B cell (primary cell): ENCODE measurements at regions not wholly inside any gene's neighbourhood (a gene's known extent, or its start where the extent isn't known, plus 50 kb on each side); places are given as distances from the start of the nearest gene placed in this dataset.

Source experiments
- ATAC-seq: fragments of 200-7000 bp; cut with Tn5 transposase; one replicate; pipeline ENCODE4 v1.10.0; 2021; ENCODE audit warnings: low read depth, mild to moderate bottlenecking, moderate number of reproducible peaks, moderate library complexity
- CTCF ChIA-PET: fragments of 350-600 bp; sonication (Branson Sonifier 250); formaldehyde crosslinking; loops from one replicate; lab custom pipeline; 2021; ENCODE audit warnings: antibody characterized with exemption, inconsistent platforms; lab: Charles Lee
- POLR2A ChIA-PET: fragments of 350-600 bp; sonication (Branson Sonifier 250); formaldehyde crosslinking; loops from one replicate; lab custom pipeline; 2021; ENCODE audit warnings: antibody characterized with exemption; lab: Charles Lee
- DNase-seq: peaks from one replicate; pipeline ENCODE4 v3.0.0; 2013
- H2AFZ ChIP-seq: 2 replicates; pipeline ENCODE4 v1.6.1; 2012; ENCODE audit warnings: mild to moderate bottlenecking, low read depth, low read length; ENCODE audit not compliant: insufficient read depth, poor library complexity, severe bottlenecking
- H3K27ac ChIP-seq, 2 donors: 1 replicate in 1 of 2; 2 replicates in 1 of 2; pipeline ENCODE4 v1.5.1; 2012 to 2013; ENCODE audit warnings: low read length in 2 of 2, mild to moderate bottlenecking in 2 of 2, moderate library complexity in 1 of 2
- H3K27me3 ChIP-seq, 4 experiments: fragments of 200-600 bp in 1 of 4; sonication (generic) in 1 of 4; replicated peaks in 1 of 4; 1 replicate in 2 of 4; 2 replicates in 2 of 4; pipeline versions ENCODE4 v1.6.1 to v1.7.0; 2013 to 2016; ENCODE audit warnings: low read length in 3 of 4, mild to moderate bottlenecking in 2 of 4, mixed read lengths in 1 of 4, moderate library complexity in 1 of 4; ENCODE audit not compliant: insufficient read depth in 4 of 4, control insufficient read depth in 3 of 4; ENCODE audit errors: control extremely low read depth in 1 of 4
- H3K36me3 ChIP-seq, 2 experiments: replicated peaks in 1 of 2; 1 replicate in 1 of 2; 2 replicates in 1 of 2; pipeline versions ENCODE4 v1.6.1 to v1.7.1; 2013; ENCODE audit warnings: low read length in 1 of 2; ENCODE audit not compliant: insufficient read depth in 2 of 2, control insufficient read depth in 1 of 2; ENCODE audit errors: control extremely low read depth in 1 of 2, extremely low read depth in 1 of 2
- H3K4me1 ChIP-seq, 2 donors: fragments of 200-600 bp in 1 of 2; sonication (generic) in 1 of 2; 1 replicate in 1 of 2; 2 replicates in 1 of 2; pipeline versions ENCODE4 v1.5.1 to v1.6.1; 2013 to 2017; ENCODE audit warnings: low read length in 2 of 2; ENCODE audit not compliant: control insufficient read depth in 2 of 2, insufficient read depth in 2 of 2
- H3K4me2 ChIP-seq: replicated peaks from 2 replicates; pipeline ENCODE3; 2012; ENCODE audit warnings: mild to moderate bottlenecking, low read depth, low read length; ENCODE audit not compliant: poor library complexity, severe bottlenecking
- H3K4me3 ChIP-seq, 5 experiments: fragments of 200-600 bp in 1 of 5; sonication (generic) in 1 of 5; 1 replicate in 3 of 5; 2 replicates in 2 of 5; pipeline versions ENCODE4 v1.5.1 to v1.7.0; 2011 to 2016; ENCODE audit warnings: low read length in 4 of 5, mild to moderate bottlenecking in 4 of 5, low read depth in 2 of 5, control low read depth in 1 of 5, moderate library complexity in 1 of 5; ENCODE audit not compliant: insufficient read depth in 1 of 5; ENCODE audit errors: control extremely low read depth in 1 of 5, extremely low read depth in 1 of 5
- H3K79me2 ChIP-seq: fragments of 200-600 bp; sonication (generic); one replicate; pipeline ENCODE4 v1.6.0; 2016; ENCODE audit warnings: low read length; ENCODE audit not compliant: control insufficient read depth, insufficient read depth
- H3K9ac ChIP-seq: fragments of 200-600 bp; sonication (generic); 2 replicates; pipeline ENCODE4 v1.6.1; 2017; ENCODE audit warnings: mild to moderate bottlenecking, low read length, moderate library complexity
- H3K9me3 ChIP-seq, 3 donors: one replicate each; pipeline versions ENCODE4 v1.6.1 to v1.7.1; 2013; ENCODE audit warnings: low read length in 2 of 3; ENCODE audit not compliant: control insufficient read depth in 2 of 3, insufficient read depth in 1 of 3; ENCODE audit errors: control extremely low read depth in 1 of 3
- H4K20me1 ChIP-seq: 2 replicates; pipeline ENCODE4 v1.6.0; 2012; ENCODE audit warnings: mild to moderate bottlenecking, low read length; ENCODE audit not compliant: insufficient read depth, control insufficient read depth, poor library complexity, severe bottlenecking
- H3K27ac Mint-ChIP-seq: one replicate; pipeline ENCODE4 v1.8.0; 2021; ENCODE audit warnings: mixed read lengths
- H3K27me3 Mint-ChIP-seq: one replicate; pipeline ENCODE4 v1.8.0; 2021; ENCODE audit warnings: mixed read lengths
- H3K4me1 Mint-ChIP-seq: one replicate; pipeline ENCODE4 v1.8.0; 2021; ENCODE audit warnings: mixed read lengths
- H3K4me3 Mint-ChIP-seq: one replicate; pipeline ENCODE4 v1.8.0; 2021; ENCODE audit warnings: mixed read lengths
- H3K9me3 Mint-ChIP-seq: one replicate; pipeline ENCODE4 v1.8.0; 2022; ENCODE audit warnings: mixed read lengths; ENCODE audit not compliant: insufficient read depth
- CTCF ChIP-seq: fragments of 200-600 bp; IDR thresholded peaks from one replicate; pipeline ENCODE4 v1.8.0; 2022; ENCODE audit warnings: antibody characterized with exemption, mild to moderate bottlenecking
- EZH2 ChIP-seq: IDR thresholded peaks from 2 replicates; pipeline ENCODE4 v1.6.1; 2012; ENCODE audit warnings: borderline replicate concordance, low read depth, mild to moderate bottlenecking, moderate library complexity, low read length; ENCODE audit not compliant: insufficient read depth, poor library complexity, severe bottlenecking
- WGBS: methylation state at CpG from one replicate; pipeline ENCODE4 v1.1.5; 2013; ENCODE audit warnings: missing lambda C conversion rate; ENCODE audit not compliant: insufficient coverage; 5-methylcytosine and 5-hydroxymethylcytosine counted together
- intact Hi-C: fragments of 100-400 bp; cut with micrococcal nuclease; formaldehyde crosslinking; loops from one replicate; pipeline ENCODE4 v1.10.0; 2022

DNA sequence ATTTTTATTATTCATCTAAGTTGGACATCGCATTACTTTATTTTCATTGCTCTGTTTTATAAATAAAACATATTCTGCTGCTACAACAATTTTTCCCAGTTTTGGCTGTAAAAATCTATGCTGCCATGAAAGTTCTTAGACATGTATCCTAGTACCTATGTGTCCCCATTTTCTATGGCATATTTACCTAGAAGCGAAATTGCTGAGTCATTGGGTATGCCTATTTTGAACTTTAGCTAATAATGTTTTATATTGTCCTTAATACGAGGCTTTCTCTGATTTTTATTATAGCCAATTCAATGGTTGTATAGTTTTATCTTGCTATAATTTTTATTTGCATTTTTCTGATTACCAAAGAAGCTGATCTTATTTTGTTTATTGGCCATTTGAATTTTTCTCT is 110.5 kb upstream of the DPP10 start:
- Histone ChIP-seq H3K27ac (no peak overlapping the region), H3K4me1 (no peaks in the 10 kb centered on the region), H3K79me2 (no peaks in the 10 kb centered on the region), H4K20me1 (no peaks in the 10 kb centered on the region), H3K4me3 (no peak overlapping the region), H3K9ac (no peak overlapping the region), H3K27me3 (no peaks in the 10 kb centered on the region), H3K36me3 (no peaks in the 10 kb centered on the region), H2AFZ (no peak overlapping the region), H3K4me2 (no peak overlapping the region), H3K9me3 (peaks cover 0 to 1% (median 0%) of the 10 kb centered on the region in 3 donors)
- intact Hi-C loops, result no loop called here
- no CpG with 5 or more reads among the region's 3 CpGs for WGBS
- ATAC-seq (no peak), DNase-seq (no peak)
- TF ChIP-seq EZH2 (no peak), CTCF (no peak)
- no peaks in the 10 kb centered on the region for H3K4me1 Mint-ChIP-seq
- ChIA-PET CTCF (no interaction called here), POLR2A (no interaction called here)
- H3K27me3 Mint-ChIP-seq, result peaks cover 9% of the 10 kb centered on the region
- H3K27ac Mint-ChIP-seq, result no peak overlapping the region
- H3K4me3 Mint-ChIP-seq, result no peak overlapping the region
- H3K9me3 Mint-ChIP-seq, result no peaks in the 10 kb centered on the region

GRCh38 chr2:114345246-114345645 is 97.2 kb upstream of the DPP10 start:
- H3K4me1 ChIP-seq, result no peaks in the 10 kb centered on the region
- TF ChIP-seq CTCF (no peak), EZH2 (no peak)
- ChIA-PET POLR2A (no interaction called here), CTCF (no interaction called here)
- peaks cover 0 to 3% (median 0%) of the 10 kb centered on the region in 3 donors for H3K9me3 ChIP-seq
- no peaks in the 10 kb centered on the region for H4K20me1 ChIP-seq
- Mint-ChIP-seq H3K27me3 (no peaks in the 10 kb centered on the region), H3K4me3 (no peak overlapping the region), H3K27ac (no peak overlapping the region), H3K9me3 (no peaks in the 10 kb centered on the region), H3K4me1 (no peaks in the 10 kb centered on the region)
- no peak for DNase-seq
- H2AFZ ChIP-seq, result no peak overlapping the region
- no peak overlapping the region for H3K9ac ChIP-seq
- no peaks in the 10 kb centered on the region for H3K36me3 ChIP-seq
- no peak overlapping the region for H3K4me3 ChIP-seq
- peaks cover 0 to 2% (median 0%) of the 10 kb centered on the region in 4 experiments for H3K27me3 ChIP-seq
- H3K4me2 ChIP-seq, result no peak overlapping the region
- H3K27ac ChIP-seq, result no peak overlapping the region
- no peaks in the 10 kb centered on the region for H3K79me2 ChIP-seq
- intact Hi-C loops, result no loop called here
- ATAC-seq, result no peak
